Mesendoderm (in vitro differentiated cells): ENCODE measurements at regions not wholly inside any gene's neighbourhood (a gene's known extent, or its start where the extent isn't known, plus 50 kb on each side); places are given as distances from the start of the nearest gene placed in this dataset.

Experiments
- DNase-seq: peaks from one replicate; pipeline ENCODE4 v3.0.0; 2013
- H2AK5ac ChIP-seq: 2 replicates; pipeline ENCODE4 v1.6.1; 2013; ENCODE audit warnings: low read length, inconsistent platforms
- H2BK120ac ChIP-seq: 2 replicates; pipeline ENCODE4 v1.6.1; 2013; ENCODE audit warnings: low read depth, mild to moderate bottlenecking, low read length, moderate library complexity, mixed read lengths
- H2BK15ac ChIP-seq: replicated peaks from 2 replicates; pipeline ENCODE4 v1.6.1; 2013; ENCODE audit warnings: low read depth, mild to moderate bottlenecking, moderate library complexity
- H2BK5ac ChIP-seq: 2 replicates; pipeline ENCODE4 v1.6.1; 2013; ENCODE audit warnings: low read length, inconsistent platforms
- H3K18ac ChIP-seq: 2 replicates; pipeline ENCODE4 v1.6.1; 2013; ENCODE audit warnings: mild to moderate bottlenecking, low read length, mixed read lengths
- H3K23ac ChIP-seq: one replicate; pipeline ENCODE4 v1.6.1; 2013; ENCODE audit warnings: low read length
- H3K27ac ChIP-seq: 2 replicates; pipeline ENCODE4 v1.5.1; 2013; ENCODE audit warnings: low read depth, mild to moderate bottlenecking, inconsistent platforms, low read length, moderate library complexity
- H3K27me3 ChIP-seq: 2 replicates; pipeline ENCODE4 v1.6.1; 2013; ENCODE audit warnings: low read length, control low read depth, mild to moderate bottlenecking, inconsistent platforms; ENCODE audit not compliant: insufficient read depth, poor library complexity
- H3K36me3 ChIP-seq: 2 replicates; pipeline ENCODE4 v1.6.1; 2013; ENCODE audit warnings: low read length, inconsistent platforms; ENCODE audit not compliant: control insufficient read depth, insufficient read depth
- H3K4ac ChIP-seq: one replicate; pipeline ENCODE4 v1.6.1; 2013; ENCODE audit warnings: low read depth, mild to moderate bottlenecking, low read length, moderate library complexity
- H3K4me1 ChIP-seq: 2 replicates; pipeline ENCODE4 v1.6.1; 2013; ENCODE audit warnings: low read depth, low read length, inconsistent platforms; ENCODE audit not compliant: control insufficient read depth
- H3K4me2 ChIP-seq: 2 replicates; pipeline ENCODE4 v1.6.1; 2013; ENCODE audit warnings: low read length
- H3K4me3 ChIP-seq: 2 replicates; pipeline ENCODE4 v1.5.1; 2013; ENCODE audit warnings: mild to moderate bottlenecking, low read length
- H3K56ac ChIP-seq: one replicate; pipeline ENCODE4 v1.6.1; 2013; ENCODE audit warnings: low read length
- H3K79me1 ChIP-seq: 2 replicates; pipeline ENCODE4 v1.6.1; 2013; ENCODE audit warnings: low read length, inconsistent platforms
- H3K79me2 ChIP-seq: 2 replicates; pipeline ENCODE4 v1.6.1; 2013; ENCODE audit warnings: mild to moderate bottlenecking, low read length; ENCODE audit not compliant: control insufficient read depth, insufficient read depth
- H3K9ac ChIP-seq: 2 replicates; pipeline ENCODE4 v1.6.1; 2013; ENCODE audit warnings: low read length, inconsistent platforms
- H4K5ac ChIP-seq: one replicate; pipeline ENCODE4 v1.6.1; 2013; ENCODE audit warnings: low read length
- H4K8ac ChIP-seq: one replicate; pipeline ENCODE4 v1.6.1; 2013; ENCODE audit warnings: low read depth, mild to moderate bottlenecking, control low read depth, low read length, moderate library complexity
- WGBS: extraction: QIAGEN DNeasy Blood & Tissue Kit; methylation state at CpG from one replicate; pipeline ENCODE4 v1.1.7; 2013; ENCODE audit warnings: low lambda C conversion rate, missing lambda C conversion rate; ENCODE audit not compliant: insufficient coverage; ENCODE audit errors: extremely low coverage; 5-methylcytosine and 5-hydroxymethylcytosine counted together

DNA sequence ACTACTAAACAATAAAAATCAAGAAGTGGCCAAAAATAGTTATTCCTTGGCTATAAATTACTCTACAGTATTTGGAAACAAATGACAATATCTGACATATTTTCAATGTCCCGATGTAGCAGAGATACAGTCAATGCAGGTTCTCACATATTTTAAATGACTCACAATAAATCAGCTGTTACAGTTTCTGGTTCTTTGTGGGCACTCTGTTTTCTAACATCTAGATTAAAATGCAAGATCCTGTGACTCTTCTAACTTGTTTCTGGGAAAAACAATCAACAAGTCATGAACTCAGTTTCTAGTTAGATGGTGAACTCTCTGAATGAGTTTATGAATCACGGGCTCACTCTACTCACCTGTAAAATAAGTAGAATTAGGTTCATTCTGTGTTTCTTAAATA is 849.6 kb upstream of the MBL2 start:
- Histone ChIP-seq H4K8ac (no peak overlapping the region), H3K56ac (no peak overlapping the region), H3K27ac (no peak overlapping the region), H3K4me3 (no peak overlapping the region), H3K27me3 (no peaks in the 10 kb centered on the region), H3K4me2 (no peak overlapping the region), H3K36me3 (no peaks in the 10 kb centered on the region), H3K4ac (no peak overlapping the region), H3K23ac (no peak overlapping the region), H3K4me1 (no peaks in the 10 kb centered on the region), H2AK5ac (no peak overlapping the region), H2BK120ac (no peak overlapping the region), H3K9ac (no peak overlapping the region), H4K5ac (no peak overlapping the region), H3K18ac (no peak overlapping the region), H3K79me2 (no peaks in the 10 kb centered on the region), H3K79me1 (no peaks in the 10 kb centered on the region), H2BK5ac (no peak overlapping the region), H2BK15ac (no peak overlapping the region)
- DNase-seq = no peak
- WGBS = no CpG with 5 or more reads among the region's 2 CpGs

DNA sequence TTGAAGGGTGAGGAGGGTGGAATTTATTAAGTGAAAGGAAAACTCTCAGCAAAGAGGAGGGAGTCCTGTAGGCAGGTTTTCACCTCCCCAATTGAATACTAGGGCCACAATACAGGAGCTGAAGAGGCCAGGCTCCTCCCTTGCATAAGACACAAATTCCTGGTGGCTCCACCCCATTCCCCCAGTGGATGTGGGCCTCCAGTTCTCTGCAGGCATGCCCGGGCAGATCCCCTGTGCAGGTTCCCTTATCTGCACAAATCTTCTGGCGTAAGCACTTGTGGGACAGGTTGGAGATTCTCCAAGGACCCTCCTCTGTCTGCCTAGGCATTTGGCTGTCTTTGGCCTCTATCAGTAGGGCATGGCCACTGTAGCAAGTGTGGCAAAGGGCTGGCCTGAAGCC is 847.1 kb upstream of the MBL2 start:
- Histone ChIP-seq H3K4me2 (no peak overlapping the region), H3K4me3 (no peak overlapping the region)

DNA sequence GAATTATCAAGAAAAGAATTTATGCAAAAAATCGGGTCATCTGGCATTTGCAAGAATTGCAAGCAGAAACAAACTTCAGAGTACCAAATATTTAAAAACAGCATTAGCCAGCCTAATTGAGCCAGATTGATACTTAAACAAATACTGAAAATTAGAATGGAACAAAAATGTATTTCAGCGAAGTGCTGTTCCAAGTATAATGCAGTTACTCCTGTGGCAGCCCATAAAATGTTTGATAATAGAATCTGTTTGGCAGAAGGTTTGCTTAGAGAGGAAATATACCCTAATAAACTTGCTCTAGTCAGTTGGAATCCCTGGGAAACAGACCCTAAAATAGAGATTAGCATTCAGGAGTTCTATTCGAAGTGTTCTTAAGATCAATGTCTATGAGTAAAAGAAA is 835.1 kb upstream of the MBL2 start:
- no peaks in the 10 kb centered on the region for H3K36me3 ChIP-seq
- H3K4ac ChIP-seq = no peak overlapping the region
- no peaks in the 10 kb centered on the region for H3K4me1 ChIP-seq
- H3K18ac ChIP-seq = no peak overlapping the region
- no peak overlapping the region for H3K27ac ChIP-seq
- H3K79me1 ChIP-seq = no peaks in the 10 kb centered on the region
- H4K5ac ChIP-seq = no peak overlapping the region
- H2BK120ac ChIP-seq = no peak overlapping the region
- no peak overlapping the region for H3K9ac ChIP-seq
- H3K79me2 ChIP-seq = no peaks in the 10 kb centered on the region
- H2BK5ac ChIP-seq = no peak overlapping the region
- H4K8ac ChIP-seq = no peak overlapping the region
- no peak overlapping the region for H2AK5ac ChIP-seq
- no peak overlapping the region for H2BK15ac ChIP-seq
- DNase-seq = no peak
- H3K4me3 ChIP-seq = no peak overlapping the region
- no peak overlapping the region for H3K23ac ChIP-seq
- H3K4me2 ChIP-seq = no peak overlapping the region
- H3K56ac ChIP-seq = no peak overlapping the region
- WGBS = no CpG with 5 or more reads among the region's 3 CpGs
- H3K27me3 ChIP-seq = no peaks in the 10 kb centered on the region

More for the DNA sequence above, 847.1 kb upstream of the MBL2 start:
- Histone ChIP-seq H2BK120ac (peak overlapping the region; percentile 0), H2BK5ac (no peak overlapping the region), H3K27me3 (no peaks in the 10 kb centered on the region), H3K27ac (no peak overlapping the region), H3K9ac (no peak overlapping the region), H3K79me2 (no peaks in the 10 kb centered on the region), H4K5ac (no peak overlapping the region), H3K4me1 (no peaks in the 10 kb centered on the region), H3K79me1 (no peaks in the 10 kb centered on the region), H3K56ac (no peak overlapping the region), H2AK5ac (no peak overlapping the region), H3K36me3 (no peaks in the 10 kb centered on the region), H3K18ac (peak overlapping the region; percentile 31), H3K4ac (peak overlapping the region; percentile 91), H3K23ac (no peak overlapping the region), H4K8ac (no peak overlapping the region), H2BK15ac (no peak overlapping the region)
- no peak for DNase-seq
- no CpG with 5 or more reads among the region's 2 CpGs for WGBS

DNA sequence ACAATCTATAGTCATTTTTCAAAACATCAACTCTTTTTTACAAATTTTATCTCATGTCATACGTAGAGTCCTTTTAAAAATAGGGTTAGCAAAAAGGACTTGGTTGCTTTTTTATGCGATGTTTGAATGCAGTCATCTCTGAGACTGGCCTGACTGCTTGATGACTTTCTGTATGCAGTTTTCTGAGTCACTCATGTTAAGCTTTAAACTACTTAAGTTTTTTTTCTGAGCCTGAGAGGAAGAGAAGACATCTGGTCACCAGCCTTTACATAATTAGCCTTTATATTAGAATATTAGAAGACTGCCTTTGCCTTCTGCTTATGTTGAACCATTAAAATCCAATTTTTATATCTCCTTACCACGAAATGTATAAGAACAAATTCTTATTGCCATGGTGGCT is 834.4 kb upstream of the MBL2 start:
- Histone ChIP-seq H3K4ac (no peak overlapping the region), H3K4me3 (no peak overlapping the region), H3K36me3 (no peaks in the 10 kb centered on the region), H3K18ac (no peak overlapping the region), H2BK120ac (no peak overlapping the region), H3K79me1 (no peaks in the 10 kb centered on the region), H3K4me2 (no peak overlapping the region), H2AK5ac (no peak overlapping the region), H2BK5ac (no peak overlapping the region), H2BK15ac (no peak overlapping the region), H3K9ac (no peak overlapping the region), H3K27me3 (no peaks in the 10 kb centered on the region), H3K79me2 (no peaks in the 10 kb centered on the region), H3K23ac (no peak overlapping the region), H3K27ac (no peak overlapping the region), H4K8ac (no peak overlapping the region), H4K5ac (no peak overlapping the region), H3K4me1 (no peaks in the 10 kb centered on the region), H3K56ac (no peak overlapping the region)
- DNase-seq = peak; percentile 29
- 100% methylated on average over 1 of the region's 3 CpGs for WGBS

DNA sequence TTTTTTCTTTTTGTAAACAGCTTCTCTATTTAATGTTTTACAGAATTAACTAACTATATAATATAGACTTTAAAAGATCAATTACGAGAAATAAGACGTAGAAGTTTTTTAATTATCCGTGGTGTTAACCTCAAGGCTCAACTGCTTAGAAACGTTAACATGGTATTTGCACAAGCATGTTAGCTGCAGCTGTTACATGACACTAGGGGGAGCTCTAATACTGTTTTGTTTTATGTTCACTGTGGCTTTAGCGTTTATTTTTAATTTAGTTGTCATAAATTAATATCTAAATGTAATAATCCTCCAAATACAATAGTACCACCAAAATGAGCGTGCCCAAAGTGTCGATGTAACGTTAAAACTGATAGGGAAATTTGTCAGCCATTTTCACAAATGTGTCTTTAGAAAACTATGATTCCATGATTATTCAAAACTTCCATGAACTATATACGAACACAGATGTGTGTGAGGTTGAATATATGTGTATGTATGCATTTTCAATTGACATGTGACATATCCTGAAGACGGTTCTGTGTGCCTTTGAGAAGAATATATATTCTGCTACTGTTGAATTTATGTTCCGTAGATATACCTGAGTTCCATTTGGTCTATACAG is 828.8 kb upstream of the MBL2 start:
- no peaks in the 10 kb centered on the region for H3K4me1 ChIP-seq
- H3K23ac ChIP-seq = no peak overlapping the region
- H3K4ac ChIP-seq = no peak overlapping the region
- no peak overlapping the region for H4K8ac ChIP-seq
- H3K4me2 ChIP-seq = no peak overlapping the region
- H3K56ac ChIP-seq = peak overlapping the region; percentile 27
- no peak overlapping the region for H2BK15ac ChIP-seq
- H2AK5ac ChIP-seq = no peak overlapping the region
- no peak overlapping the region for H3K4me3 ChIP-seq
- H3K79me2 ChIP-seq = no peaks in the 10 kb centered on the region
- DNase-seq = peak; percentile 60
- H3K79me1 ChIP-seq = no peaks in the 10 kb centered on the region
- H3K36me3 ChIP-seq = no peaks in the 10 kb centered on the region
- no peak overlapping the region for H3K9ac ChIP-seq
- no peak overlapping the region for H2BK5ac ChIP-seq
- H3K27me3 ChIP-seq = no peaks in the 10 kb centered on the region
- no CpG with 5 or more reads among the region's 11 CpGs for WGBS
- H2BK120ac ChIP-seq = no peak overlapping the region
- no peak overlapping the region for H4K5ac ChIP-seq
- no peak overlapping the region for H3K18ac ChIP-seq
- no peak overlapping the region for H3K27ac ChIP-seq

DNA sequence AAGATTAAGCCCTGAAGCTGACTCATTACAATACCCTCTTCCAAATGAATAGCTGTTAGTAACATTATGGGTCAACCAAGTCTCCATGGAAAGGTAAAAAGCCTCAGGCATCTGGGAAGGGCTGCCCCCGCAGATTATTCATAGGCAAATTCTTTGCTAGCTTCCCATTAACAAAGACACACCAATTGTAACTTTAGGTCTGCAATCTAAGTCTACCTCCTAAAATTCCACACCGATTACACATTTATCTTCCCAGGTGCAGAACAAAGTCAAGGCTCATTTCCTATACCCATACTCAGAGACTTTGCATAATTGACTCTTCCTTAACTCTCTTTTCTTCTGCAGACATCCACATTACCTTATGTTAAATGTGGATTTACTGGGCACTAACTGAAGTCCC is 826.3 kb upstream of the MBL2 start:
- Histone ChIP-seq H3K9ac (no peak overlapping the region), H2BK15ac (no peak overlapping the region), H3K4me1 (no peaks in the 10 kb centered on the region), H2BK5ac (peak overlapping the region; percentile 93), H3K27me3 (no peaks in the 10 kb centered on the region), H3K4me3 (no peak overlapping the region), H3K79me2 (no peaks in the 10 kb centered on the region), H3K4ac (peak overlapping the region; percentile 52), H4K8ac (no peak overlapping the region), H3K4me2 (no peak overlapping the region), H3K23ac (no peak overlapping the region), H2AK5ac (no peak overlapping the region), H2BK120ac (no peak overlapping the region), H4K5ac (no peak overlapping the region), H3K27ac (peak overlapping the region; percentile 88), H3K56ac (no peak overlapping the region), H3K79me1 (no peaks in the 10 kb centered on the region), H3K18ac (no peak overlapping the region), H3K36me3 (no peaks in the 10 kb centered on the region)
- WGBS = no CpG with 5 or more reads among the region's 2 CpGs
- peak; percentile 98 for DNase-seq
